ENCODE measurements at regions not wholly inside any gene's neighbourhood (a gene's known extent, or its start where the extent isn't known, plus 50 kb on each side); places are given as distances from the start of the nearest gene placed in this dataset.

GRCh38 chr2:60319031-60319547 is 234.4 kb downstream of the BCL11A start:
- Histone ChIP-seq H3K4me3 (ENCODE audit: low read length in 2 of 2) (no peak overlapping the region), H3K27me3 (ENCODE audit: control insufficient read depth in 2 of 2, insufficient read depth in 1 of 2, low read length in 1 of 2) (no peaks in the 10 kb centered on the region), H3K9me3 (ENCODE audit: control insufficient read depth in 2 of 2, insufficient read depth in 1 of 2, low read length in 1 of 2) (no peaks in the 10 kb centered on the region), H3K27ac (ENCODE audit: low read depth in 1 of 2, low read length in 1 of 2) (no peak overlapping the region), H3K36me3 (ENCODE audit: control insufficient read depth in 2 of 2, insufficient read depth in 2 of 2, low read length in 1 of 2) (no peaks in the 10 kb centered on the region), H3K4me1 (ENCODE audit: control insufficient read depth in 2 of 2, insufficient read depth in 2 of 2, low read length in 2 of 2) (peaks cover 0 to 11% of the 10 kb centered on the region in 2 donors)
- WGBS = 89% methylated on average over 3 of the region's 3 CpGs
- DNase-seq (ENCODE audit: low read depth in 6 of 9, low spot score in 9 of 9) = no peak

GRCh38 chr2:60318544-60318943 is 234.9 kb downstream of the BCL11A start:
- Histone ChIP-seq H3K4me1 (ENCODE audit: control insufficient read depth in 2 of 2, insufficient read depth in 2 of 2, low read length in 2 of 2) (peaks cover 0 to 14% of the 10 kb centered on the region in 2 donors), H3K27ac (ENCODE audit: low read depth in 1 of 2, low read length in 1 of 2) (no peak overlapping the region), H3K9me3 (ENCODE audit: control insufficient read depth in 2 of 2, insufficient read depth in 1 of 2, low read length in 1 of 2) (no peaks in the 10 kb centered on the region), H3K4me3 (ENCODE audit: low read length in 2 of 2) (no peak overlapping the region), H3K36me3 (ENCODE audit: control insufficient read depth in 2 of 2, insufficient read depth in 2 of 2, low read length in 1 of 2) (no peaks in the 10 kb centered on the region), H3K27me3 (ENCODE audit: control insufficient read depth in 2 of 2, insufficient read depth in 1 of 2, low read length in 1 of 2) (no peaks in the 10 kb centered on the region)
- WGBS = 97% methylated on average over 9 of the region's 9 CpGs
- no peak for DNase-seq (ENCODE audit: low read depth in 6 of 9, low spot score in 9 of 9)

GRCh38 chr2:60317844-60318243 is 235.6 kb downstream of the BCL11A start:
- 97% methylated on average over 8 of the region's 8 CpGs for WGBS
- Histone ChIP-seq H3K4me3 (ENCODE audit: low read length in 2 of 2) (no peak overlapping the region), H3K27me3 (ENCODE audit: control insufficient read depth in 2 of 2, insufficient read depth in 1 of 2, low read length in 1 of 2) (no peaks in the 10 kb centered on the region), H3K9me3 (ENCODE audit: control insufficient read depth in 2 of 2, insufficient read depth in 1 of 2, low read length in 1 of 2) (no peaks in the 10 kb centered on the region), H3K36me3 (ENCODE audit: control insufficient read depth in 2 of 2, insufficient read depth in 2 of 2, low read length in 1 of 2) (no peaks in the 10 kb centered on the region), H3K4me1 (ENCODE audit: control insufficient read depth in 2 of 2, insufficient read depth in 2 of 2, low read length in 2 of 2) (peaks cover 0 to 14% of the 10 kb centered on the region in 2 donors), H3K27ac (ENCODE audit: low read depth in 1 of 2, low read length in 1 of 2) (no peak overlapping the region)
- no peak for DNase-seq (ENCODE audit: low read depth in 6 of 9, low spot score in 9 of 9)

- H3K4me3 ChIP-seq (ENCODE audit: low read length in 2 of 2) = no peak overlapping the region
- H3K36me3 ChIP-seq (ENCODE audit: control insufficient read depth in 2 of 2, insufficient read depth in 2 of 2, low read length in 1 of 2) = no peaks in the 10 kb centered on the region
- H3K4me1 ChIP-seq (ENCODE audit: control insufficient read depth in 2 of 2, insufficient read depth in 2 of 2, low read length in 2 of 2) = peaks cover 0 to 14% of the 10 kb centered on the region in 2 donors
- DNase-seq (ENCODE audit: low read depth in 6 of 9, low spot score in 9 of 9) = no peak
- no peaks in the 10 kb centered on the region for H3K9me3 ChIP-seq (ENCODE audit: control insufficient read depth in 2 of 2, insufficient read depth in 1 of 2, low read length in 1 of 2)
- WGBS = 96% methylated on average over 2 of the region's 2 CpGs
- no peaks in the 10 kb centered on the region for H3K27me3 ChIP-seq (ENCODE audit: control insufficient read depth in 2 of 2, insufficient read depth in 1 of 2, low read length in 1 of 2)
- H3K27ac ChIP-seq (ENCODE audit: low read depth in 1 of 2, low read length in 1 of 2) = no peak overlapping the region
Observed at GRCh38 chr2:60317034-60317386, 236.4 kb downstream of the BCL11A start.

- H3K36me3 ChIP-seq (ENCODE audit: control insufficient read depth in 2 of 2, insufficient read depth in 2 of 2, low read length in 1 of 2) = no peaks in the 10 kb centered on the region
Observed at GRCh38 chr2:60316381-60317033, 236.9 kb downstream of the BCL11A start.

GRCh38 chr2:60313470-60314172 is 239.8 kb downstream of the BCL11A start:
- Histone ChIP-seq H3K4me1 (ENCODE audit: control insufficient read depth in 2 of 2, insufficient read depth in 2 of 2, low read length in 2 of 2) (peaks cover 0 to 10% of the 10 kb centered on the region in 2 donors), H3K36me3 (ENCODE audit: control insufficient read depth in 2 of 2, insufficient read depth in 2 of 2, low read length in 1 of 2) (no peaks in the 10 kb centered on the region), H3K27ac (ENCODE audit: low read depth in 1 of 2, low read length in 1 of 2) (no peak overlapping the region), H3K27me3 (ENCODE audit: control insufficient read depth in 2 of 2, insufficient read depth in 1 of 2, low read length in 1 of 2) (no peaks in the 10 kb centered on the region), H3K4me3 (ENCODE audit: low read length in 2 of 2) (no peak overlapping the region), H3K9me3 (ENCODE audit: control insufficient read depth in 2 of 2, insufficient read depth in 1 of 2, low read length in 1 of 2) (no peaks in the 10 kb centered on the region)
- no peak for DNase-seq (ENCODE audit: low read depth in 6 of 9, low spot score in 9 of 9)
- 95% methylated on average over 3 of the region's 3 CpGs for WGBS

More at GRCh38 chr2:60316381-60317033, 236.9 kb downstream of the BCL11A start:
- no peak for DNase-seq (ENCODE audit: low read depth in 6 of 9, low spot score in 9 of 9)
- no peaks in the 10 kb centered on the region for H3K9me3 ChIP-seq (ENCODE audit: control insufficient read depth in 2 of 2, insufficient read depth in 1 of 2, low read length in 1 of 2)
- H3K4me1 ChIP-seq (ENCODE audit: control insufficient read depth in 2 of 2, insufficient read depth in 2 of 2, low read length in 2 of 2) = peaks cover 0 to 15% of the 10 kb centered on the region in 2 donors
- no peaks in the 10 kb centered on the region for H3K27me3 ChIP-seq (ENCODE audit: control insufficient read depth in 2 of 2, insufficient read depth in 1 of 2, low read length in 1 of 2)
- no peak overlapping the region for H3K27ac ChIP-seq (ENCODE audit: low read depth in 1 of 2, low read length in 1 of 2)
- WGBS = 95% methylated on average over 7 of the region's 7 CpGs
- no peak overlapping the region for H3K4me3 ChIP-seq (ENCODE audit: low read length in 2 of 2)

- no peak for DNase-seq (ENCODE audit: low read depth in 6 of 9, low spot score in 9 of 9)
- Histone ChIP-seq H3K36me3 (ENCODE audit: control insufficient read depth in 2 of 2, insufficient read depth in 2 of 2, low read length in 1 of 2) (no peaks in the 10 kb centered on the region), H3K4me1 (ENCODE audit: control insufficient read depth in 2 of 2, insufficient read depth in 2 of 2, low read length in 2 of 2) (peaks cover 0 to 10% of the 10 kb centered on the region in 2 donors), H3K27ac (ENCODE audit: low read depth in 1 of 2, low read length in 1 of 2) (no peak overlapping the region), H3K4me3 (ENCODE audit: low read length in 2 of 2) (no peak overlapping the region), H3K27me3 (ENCODE audit: control insufficient read depth in 2 of 2, insufficient read depth in 1 of 2, low read length in 1 of 2) (no peaks in the 10 kb centered on the region), H3K9me3 (ENCODE audit: control insufficient read depth in 2 of 2, insufficient read depth in 1 of 2, low read length in 1 of 2) (no peaks in the 10 kb centered on the region)
- WGBS = 98% methylated on average over 1 of the region's 1 CpG
Observed at GRCh38 chr2:60312618-60313017, 240.8 kb downstream of the BCL11A start.

GRCh38 chr2:60311524-60311923 is 241.9 kb downstream of the BCL11A start:
- H3K36me3 ChIP-seq (ENCODE audit: control insufficient read depth in 2 of 2, insufficient read depth in 2 of 2, low read length in 1 of 2) = no peaks in the 10 kb centered on the region
- no peaks in the 10 kb centered on the region for H3K27me3 ChIP-seq (ENCODE audit: control insufficient read depth in 2 of 2, insufficient read depth in 1 of 2, low read length in 1 of 2)
- no peak overlapping the region for H3K4me3 ChIP-seq (ENCODE audit: low read length in 2 of 2)
- no peak overlapping the region for H3K27ac ChIP-seq (ENCODE audit: low read depth in 1 of 2, low read length in 1 of 2)
- 69% methylated on average over 1 of the region's 1 CpG for WGBS
- DNase-seq (ENCODE audit: low read depth in 6 of 9, low spot score in 9 of 9) = no peak
- H3K4me1 ChIP-seq (ENCODE audit: control insufficient read depth in 2 of 2, insufficient read depth in 2 of 2, low read length in 2 of 2) = peaks cover 0 to 12% of the 10 kb centered on the region in 2 donors
- no peaks in the 10 kb centered on the region for H3K9me3 ChIP-seq (ENCODE audit: control insufficient read depth in 2 of 2, insufficient read depth in 1 of 2, low read length in 1 of 2)

GRCh38 chr2:60309941-60310660 is 243.4 kb downstream of the BCL11A start:
- Histone ChIP-seq H3K27me3 (ENCODE audit: control insufficient read depth in 2 of 2, insufficient read depth in 1 of 2, low read length in 1 of 2) (no peaks in the 10 kb centered on the region), H3K4me3 (ENCODE audit: low read length in 2 of 2) (no peak overlapping the region), H3K9me3 (ENCODE audit: control insufficient read depth in 2 of 2, insufficient read depth in 1 of 2, low read length in 1 of 2) (no peaks in the 10 kb centered on the region), H3K27ac (ENCODE audit: low read depth in 1 of 2, low read length in 1 of 2) (no peak overlapping the region), H3K4me1 (ENCODE audit: control insufficient read depth in 2 of 2, insufficient read depth in 2 of 2, low read length in 2 of 2) (peaks cover 5 to 20% of the 10 kb centered on the region in 2 donors), H3K36me3 (ENCODE audit: control insufficient read depth in 2 of 2, insufficient read depth in 2 of 2, low read length in 1 of 2) (no peaks in the 10 kb centered on the region)
- no peak for DNase-seq (ENCODE audit: low read depth in 6 of 9, low spot score in 9 of 9)
- 97% methylated on average over 5 of the region's 5 CpGs for WGBS
